ENCODE measurements at regions not wholly inside any gene's neighbourhood (a gene's known extent, or its start where the extent isn't known, plus 50 kb on each side); places are given as distances from the start of the nearest gene placed in this dataset.
"Not testable (repeated sequence)": the region's sequence is repeated elsewhere in the genome, so short reads cannot be mapped to it uniquely, and the experiment has no call there.

- not testable (repeated sequence) for TF ChIP-seq CTCF (conservative IDR thresholded peaks at IDR 0.05; ENCODE audit: low read depth, low read length); EZH2 (IDR thresholded peaks at IDR 0.05; ENCODE audit: low read length, unreplicated experiment); EZH2phosphoT487 (IDR thresholded peaks at IDR 0.05; ENCODE audit: borderline replicate concordance, low read length)
These were observed 80.8 kb upstream of the GOLGA6L22 start for GRCh38 chr15:22377859-22378258.

Data from PC-3 (cell line).